ENCODE measurements at regions not wholly inside any gene's neighbourhood (a gene's known extent, or its start where the extent isn't known, plus 50 kb on each side); places are given as distances from the start of the nearest gene placed in this dataset.

DNA sequence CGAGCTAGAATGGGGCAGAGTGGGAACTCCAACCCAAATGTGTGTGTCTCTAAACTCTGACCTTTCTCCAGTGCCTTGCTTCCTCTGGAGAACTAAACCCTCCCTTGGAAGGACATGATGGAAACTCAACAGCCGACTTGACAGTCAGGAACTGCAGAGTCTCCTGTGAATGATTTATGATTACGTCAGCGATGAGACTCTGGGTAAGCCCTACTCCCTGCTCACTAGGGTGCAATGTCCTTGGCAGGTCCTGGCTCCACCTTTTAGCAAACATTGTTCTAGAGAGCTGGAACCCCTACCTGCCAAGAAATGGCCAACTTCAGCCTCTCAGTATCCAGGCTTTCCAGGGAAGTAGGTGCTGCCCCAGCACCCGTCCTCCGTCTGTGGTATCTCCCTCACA is 96.1 kb upstream of the CD82 start:
- no peak overlapping the region for H3K23ac ChIP-seq (ENCODE audit: insufficient read length, low read depth, low read length)
- H3K23me2 ChIP-seq (ENCODE audit: insufficient read length, low read depth, low read length, poor library complexity, severe bottlenecking) = no peaks in the 10 kb centered on the region
- no peak overlapping the region for H2BK5ac ChIP-seq (ENCODE audit: insufficient read length, low read length)
- Mint-ChIP-seq H3K27me3 (ENCODE audit: low read depth) (peaks cover 18% of the 10 kb centered on the region), H3K27ac (no peak overlapping the region), H3K9me3 (peaks cover 16 to 24% of the 10 kb centered on the region in 2 experiments), H3K4me3 (no peak overlapping the region), H3K36me3 (ENCODE audit: insufficient read depth in 1 of 3, low read depth in 3 of 3) (peaks cover 2 to 14% (median 6%) of the 10 kb centered on the region in 3 experiments; a peak in 5 of 7 replicates), H3K4me1 (peaks cover 19 to 25% of the 10 kb centered on the region in 2 experiments)
- H3T11ph ChIP-seq (ENCODE audit: low read length) = no peak overlapping the region
- no peaks in the 10 kb centered on the region for H3K79me2 ChIP-seq (ENCODE audit: insufficient read depth, low read length)
- H2AFZ ChIP-seq (ENCODE audit: low read length) = no peak overlapping the region
- no peak overlapping the region for H3K27ac ChIP-seq (ENCODE audit: insufficient read length, low read depth, low read length)
- H2BK15ac ChIP-seq (ENCODE audit: low read depth, low read length) = no peak overlapping the region
- no peak overlapping the region for H4K8ac ChIP-seq (replicated peaks; ENCODE audit: insufficient read length, low read depth, low read length)
- no peak overlapping the region for H3K4ac ChIP-seq (ENCODE audit: low read depth, low read length)
- no peak overlapping the region for H2AK5ac ChIP-seq (ENCODE audit: insufficient read length, low read length)
- no peak overlapping the region for H3K18ac ChIP-seq (ENCODE audit: insufficient read length, low read depth, low read length)
- 0 out of 2 replicates have a peak, but pooled peaks cover 5% of the 10 kb centered on the region for H3K4me1 ChIP-seq (ENCODE audit: insufficient read depth, low read length)
- H2BK120ac ChIP-seq (ENCODE audit: low read depth, low read length, poor library complexity, severe bottlenecking) = no peak overlapping the region
- H2BK12ac ChIP-seq (ENCODE audit: insufficient read length, low read depth, low read length) = no peak overlapping the region
- no peaks in the 10 kb centered on the region for H3K79me1 ChIP-seq (ENCODE audit: insufficient read depth, low read depth, low read length, poor library complexity, severe bottlenecking)
- no peaks in the 10 kb centered on the region for H3K9me3 ChIP-seq (ENCODE audit: control insufficient read depth, low read depth, low read length)
- H4K5ac ChIP-seq (ENCODE audit: insufficient read length, low read depth, low read length) = no peak overlapping the region
- DNase-seq = no peak
- H3K27me3 ChIP-seq (ENCODE audit: insufficient read depth, low read length) = no peaks in the 10 kb centered on the region
- no peak overlapping the region for H2BK20ac ChIP-seq (ENCODE audit: low read depth, low read length, poor library complexity, severe bottlenecking)
- no peak overlapping the region for H4K91ac ChIP-seq (ENCODE audit: insufficient read length, low read depth, low read length)
- TF ChIP-seq, protein P1, sequence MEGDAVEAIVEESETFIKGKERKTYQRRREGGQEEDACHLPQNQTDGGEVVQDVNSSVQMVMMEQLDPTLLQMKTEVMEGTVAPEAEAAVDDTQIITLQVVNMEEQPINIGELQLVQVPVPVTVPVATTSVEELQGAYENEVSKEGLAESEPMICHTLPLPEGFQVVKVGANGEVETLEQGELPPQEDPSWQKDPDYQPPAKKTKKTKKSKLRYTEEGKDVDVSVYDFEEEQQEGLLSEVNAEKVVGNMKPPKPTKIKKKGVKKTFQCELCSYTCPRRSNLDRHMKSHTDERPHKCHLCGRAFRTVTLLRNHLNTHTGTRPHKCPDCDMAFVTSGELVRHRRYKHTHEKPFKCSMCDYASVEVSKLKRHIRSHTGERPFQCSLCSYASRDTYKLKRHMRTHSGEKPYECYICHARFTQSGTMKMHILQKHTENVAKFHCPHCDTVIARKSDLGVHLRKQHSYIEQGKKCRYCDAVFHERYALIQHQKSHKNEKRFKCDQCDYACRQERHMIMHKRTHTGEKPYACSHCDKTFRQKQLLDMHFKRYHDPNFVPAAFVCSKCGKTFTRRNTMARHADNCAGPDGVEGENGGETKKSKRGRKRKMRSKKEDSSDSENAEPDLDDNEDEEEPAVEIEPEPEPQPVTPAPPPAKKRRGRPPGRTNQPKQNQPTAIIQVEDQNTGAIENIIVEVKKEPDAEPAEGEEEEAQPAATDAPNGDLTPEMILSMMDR (conservative IDR thresholded peaks at IDR 0.05) = no peak
- H3K56ac ChIP-seq (ENCODE audit: insufficient read length, low read depth, low read length) = no peak overlapping the region
- no CpG with 5 or more reads among the region's 6 CpGs for WGBS (ENCODE audit: extremely low coverage, insufficient read length, low lambda C conversion rate)
- H4K20me1 ChIP-seq (ENCODE audit: control insufficient read depth, insufficient read depth, insufficient read length) = no peaks in the 10 kb centered on the region
- H3K4me2 ChIP-seq (ENCODE audit: insufficient read depth, insufficient read length, low read length) = no peak overlapping the region
- H3K14ac ChIP-seq (ENCODE audit: insufficient read depth, low read length) = no peak overlapping the region
- no peak overlapping the region for H3K9ac ChIP-seq (ENCODE audit: extremely low read depth, insufficient read length, low read length)
